ENCODE measurements at regions not wholly inside any gene's neighbourhood (a gene's known extent, or its start where the extent isn't known, plus 50 kb on each side); places are given as distances from the start of the nearest gene placed in this dataset.

DNA sequence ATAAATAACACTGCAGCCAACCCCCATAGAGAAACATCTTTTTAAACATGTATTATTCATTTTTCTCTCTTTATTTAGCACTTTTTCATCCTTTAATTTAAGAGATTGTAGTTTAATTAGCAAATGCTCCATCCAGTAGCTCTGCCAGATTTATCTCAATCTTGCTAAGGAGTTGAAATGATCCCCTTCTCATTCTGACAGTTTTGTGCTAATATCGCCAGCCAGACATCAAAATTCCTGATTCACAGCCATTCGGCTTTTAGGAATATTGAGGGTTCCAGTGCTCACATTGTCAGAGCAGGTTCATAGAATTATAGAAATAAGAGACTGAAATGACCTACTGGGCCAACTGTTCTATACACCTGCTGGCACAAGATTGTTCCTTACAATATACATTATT, 77.8 kb downstream of the CASP12 start:
- no peak for TF ChIP-seq CTCF (IDR thresholded peaks at IDR 0.05 in 8 of 11, conservative IDR thresholded peaks at IDR 0.05 in 3 of 11)
- TF ChIP-seq POLR2AphosphoS5 (IDR thresholded peaks at IDR 0.05): no peak
- TF ChIP-seq POLR2A (IDR thresholded peaks at IDR 0.05): no peak
- Histone ChIP-seq H3K27me3 (replicated peaks in 1 of 7) (no peaks in the 10 kb centered on the region), H3K36me3 (no peaks in the 10 kb centered on the region), H3K27ac (no peak overlapping the region), H3K4me3 (no peak overlapping the region), H3K4me1 (no peaks in the 10 kb centered on the region), H3K9me3 (no peaks in the 10 kb centered on the region)
- WGBS, 5 donors: 89 to 97% (median 93%) methylated on average over 2 of the region's 2 CpGs
- DNase-seq: no peak
- intact Hi-C loops (cut with DNase I; ENCODE audit: low total_unique reads): no loop called here

DNA sequence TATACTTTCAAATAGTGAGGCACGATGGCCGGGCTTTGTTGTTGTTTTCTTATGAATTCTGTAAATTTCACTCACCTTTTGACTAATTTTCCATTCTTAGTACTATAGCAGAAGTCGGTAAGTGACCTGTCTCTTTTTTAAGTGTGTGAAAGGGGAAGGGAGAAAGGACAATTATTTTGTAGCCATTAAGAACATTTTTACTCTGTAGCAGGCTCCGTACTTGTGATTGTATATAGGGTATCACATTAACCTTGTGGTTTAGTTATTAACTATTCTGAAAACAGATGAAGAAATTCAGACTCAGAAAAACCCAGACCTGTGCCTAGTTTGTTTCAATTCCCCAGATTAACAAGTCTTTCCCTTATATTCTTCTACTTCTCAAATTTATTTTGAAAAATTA, 78.7 kb downstream of the CASP12 start:
- intact Hi-C loops (cut with DNase I; ENCODE audit: low total_unique reads): no loop called here
- no peaks in the 10 kb centered on the region for H3K4me1 ChIP-seq
- DNase-seq: no peak
- TF ChIP-seq CTCF (IDR thresholded peaks at IDR 0.05 in 8 of 11, conservative IDR thresholded peaks at IDR 0.05 in 3 of 11): no peak
- no peak for TF ChIP-seq POLR2A (IDR thresholded peaks at IDR 0.05)
- TF ChIP-seq POLR2AphosphoS5 (IDR thresholded peaks at IDR 0.05): no peak
- no peaks in the 10 kb centered on the region for H3K27me3 ChIP-seq (replicated peaks in 1 of 7)
- H3K4me3 ChIP-seq: no peak overlapping the region
- WGBS, 5 donors: 63 to 85% (median 77%) methylated on average over 4 of the region's 4 CpGs
- H3K27ac ChIP-seq: no peak overlapping the region
- H3K36me3 ChIP-seq: no peaks in the 10 kb centered on the region
- no peaks in the 10 kb centered on the region for H3K9me3 ChIP-seq

DNA sequence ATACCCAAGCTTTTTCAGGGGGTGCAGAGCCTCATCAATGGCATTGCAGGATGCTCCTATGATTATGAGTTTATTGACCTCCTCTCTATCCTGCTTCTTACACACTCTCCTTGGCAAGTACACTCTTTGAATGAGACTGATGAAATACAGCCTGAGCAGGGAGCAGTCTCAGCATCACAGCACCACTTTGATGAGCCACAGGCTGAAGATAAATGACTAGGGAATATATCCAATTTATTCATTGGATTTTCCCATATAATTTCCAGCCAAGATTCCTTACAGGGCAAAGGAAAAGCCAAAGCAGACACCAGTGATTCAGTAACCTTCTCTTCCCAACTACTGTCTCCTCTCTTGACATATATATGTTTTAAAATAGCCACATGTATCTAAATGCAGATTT, 79.2 kb downstream of the CASP12 start:
- H3K9me3 ChIP-seq: no peaks in the 10 kb centered on the region
- H3K4me3 ChIP-seq: no peak overlapping the region
- no peak for DNase-seq
- no peaks in the 10 kb centered on the region for H3K4me1 ChIP-seq
- intact Hi-C loops (cut with DNase I; ENCODE audit: low total_unique reads): no loop called here
- H3K36me3 ChIP-seq: no peaks in the 10 kb centered on the region
- no peak for TF ChIP-seq CTCF (IDR thresholded peaks at IDR 0.05 in 8 of 11, conservative IDR thresholded peaks at IDR 0.05 in 3 of 11)
- TF ChIP-seq POLR2AphosphoS5 (IDR thresholded peaks at IDR 0.05): no peak
- TF ChIP-seq POLR2A (IDR thresholded peaks at IDR 0.05): no peak
- H3K27me3 ChIP-seq (replicated peaks in 1 of 7): no peaks in the 10 kb centered on the region
- no peak overlapping the region for H3K27ac ChIP-seq

GRCh38 chr11:104817973-104818372, 80.3 kb downstream of the CASP12 start:
- no peaks in the 10 kb centered on the region for H3K9me3 ChIP-seq
- H3K27me3 ChIP-seq (replicated peaks in 1 of 7): no peaks in the 10 kb centered on the region
- 75 to 91% (median 85%) methylated on average over 3 of the region's 3 CpGs for WGBS, 5 donors
- no peak overlapping the region for H3K4me3 ChIP-seq
- no peak for TF ChIP-seq POLR2A (IDR thresholded peaks at IDR 0.05)
- TF ChIP-seq CTCF (IDR thresholded peaks at IDR 0.05 in 8 of 11, conservative IDR thresholded peaks at IDR 0.05 in 3 of 11): no peak
- no peak for TF ChIP-seq POLR2AphosphoS5 (IDR thresholded peaks at IDR 0.05)
- H3K4me1 ChIP-seq: no peaks in the 10 kb centered on the region
- H3K36me3 ChIP-seq: no peaks in the 10 kb centered on the region
- no peak overlapping the region for H3K27ac ChIP-seq
- no peak for DNase-seq
- intact Hi-C loops (cut with DNase I; ENCODE audit: low total_unique reads): no loop called here
